ENCODE measurements at regions not wholly inside any gene's neighbourhood (a gene's known extent, or its start where the extent isn't known, plus 50 kb on each side); places are given as distances from the start of the nearest gene placed in this dataset.
"Not testable (repeated sequence)": the region's sequence is repeated elsewhere in the genome, so short reads cannot be mapped to it uniquely, and the experiment has no call there.

DNA sequence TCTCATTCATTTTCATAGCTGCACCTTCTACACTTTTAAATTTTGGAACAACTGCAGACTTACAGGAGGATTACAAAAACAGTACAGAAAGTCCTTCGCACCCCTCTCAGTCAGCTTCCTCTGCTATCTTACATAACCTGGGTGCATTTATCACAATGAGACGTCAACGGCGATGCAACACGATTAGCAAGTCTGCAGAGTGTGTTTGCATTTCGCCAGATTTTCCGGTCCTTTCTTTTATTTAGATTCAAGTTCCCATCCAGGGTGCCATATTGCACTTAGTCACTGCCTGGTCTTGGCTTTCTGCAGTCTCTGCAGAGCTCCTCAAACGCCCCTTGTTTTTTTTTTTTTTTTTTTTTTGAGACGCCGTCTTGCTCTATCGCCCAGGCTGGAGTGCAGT, 85.9 kb downstream of the ASMT start:
- no peak for DNase-seq

GRCh38 chrX:1701396-1701901, 86.6 kb downstream of the ASMT start:
- not testable (repeated sequence) for DNase-seq

DNA sequence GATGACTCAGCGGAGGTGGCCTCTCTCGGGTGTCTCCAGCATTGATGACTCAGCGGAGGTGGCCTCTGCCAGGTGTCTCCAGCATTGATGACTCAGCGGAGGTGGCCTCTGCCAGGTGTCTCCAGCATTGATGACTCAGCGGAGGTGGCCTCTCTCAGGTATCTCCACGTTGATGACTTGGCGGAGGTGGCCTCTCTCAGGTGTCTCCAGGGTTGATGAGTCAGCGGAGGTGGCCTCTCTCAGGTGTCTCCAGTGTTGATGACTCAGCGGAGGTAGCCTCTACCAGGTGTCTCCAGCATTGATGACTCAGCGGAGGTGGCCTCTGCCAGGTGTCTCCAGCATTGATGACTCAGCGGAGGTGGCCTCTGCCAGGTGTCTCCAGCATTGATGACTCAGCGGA, 87.3 kb downstream of the ASMT start:
- DNase-seq, result not testable (repeated sequence)

- not testable (repeated sequence) for DNase-seq
These were observed 87.7 kb downstream of the ASMT start for GRCh38 chrX:1702557-1702956.

- DNase-seq, result not testable (repeated sequence)
These were observed 94.4 kb downstream of the ASMT start for GRCh38 chrX:1709277-1709676.

GRCh38 chrX:1713296-1713695, 98.4 kb downstream of the ASMT start:
- DNase-seq, result no peak

GRCh38 chrX:1717373-1717772, 102.5 kb downstream of the ASMT start:
- no peak for DNase-seq

GRCh38 chrX:1719270-1719669, 104.4 kb downstream of the ASMT start:
- no peak for DNase-seq

DNA sequence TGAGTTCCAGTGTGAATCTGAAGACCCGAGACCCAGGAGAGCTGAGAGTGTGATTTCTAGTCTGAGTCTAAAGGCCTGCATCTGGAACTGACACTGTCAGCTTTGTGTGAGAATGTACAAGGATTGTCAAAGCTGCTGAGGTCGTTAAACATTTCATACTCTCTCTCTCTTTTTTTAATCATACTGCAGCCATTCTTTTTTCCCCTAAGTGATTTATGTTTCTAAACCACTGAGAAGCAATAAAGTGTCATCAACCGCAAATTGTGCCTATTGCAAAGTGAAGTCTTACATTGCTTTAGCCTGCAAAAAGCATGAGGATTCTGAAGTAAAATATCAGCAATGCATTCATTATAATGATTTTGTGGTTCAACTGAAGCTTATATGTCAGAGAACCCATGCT, 106.0 kb downstream of the ASMT start:
- DNase-seq, result no peak

DNA sequence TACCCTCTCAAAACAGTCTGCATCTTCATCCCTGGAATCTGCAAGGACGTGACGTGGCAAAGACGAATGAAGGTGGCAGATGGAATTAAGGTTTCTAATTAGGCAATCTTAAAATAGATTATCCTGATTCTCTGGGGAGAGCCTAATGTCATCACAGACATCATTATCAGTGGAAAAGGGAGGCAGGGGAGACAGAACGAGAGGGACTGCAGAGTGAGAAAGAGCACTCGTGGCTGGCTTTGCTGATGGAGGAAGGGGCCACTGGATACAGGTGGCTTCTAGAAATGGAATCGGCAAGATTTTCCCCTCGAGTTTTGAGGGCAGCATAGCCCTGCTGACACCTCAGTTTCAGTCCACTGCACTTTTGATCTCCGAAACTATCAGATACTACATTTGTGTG, 110.6 kb downstream of the ASMT start:
- no peak for DNase-seq

- no peak for DNase-seq
These were observed 112.7 kb downstream of the ASMT start for GRCh38 chrX:1727531-1728027.

GRCh38 chrX:1734806-1735205, 119.9 kb downstream of the ASMT start:
- no peak for DNase-seq

DNA sequence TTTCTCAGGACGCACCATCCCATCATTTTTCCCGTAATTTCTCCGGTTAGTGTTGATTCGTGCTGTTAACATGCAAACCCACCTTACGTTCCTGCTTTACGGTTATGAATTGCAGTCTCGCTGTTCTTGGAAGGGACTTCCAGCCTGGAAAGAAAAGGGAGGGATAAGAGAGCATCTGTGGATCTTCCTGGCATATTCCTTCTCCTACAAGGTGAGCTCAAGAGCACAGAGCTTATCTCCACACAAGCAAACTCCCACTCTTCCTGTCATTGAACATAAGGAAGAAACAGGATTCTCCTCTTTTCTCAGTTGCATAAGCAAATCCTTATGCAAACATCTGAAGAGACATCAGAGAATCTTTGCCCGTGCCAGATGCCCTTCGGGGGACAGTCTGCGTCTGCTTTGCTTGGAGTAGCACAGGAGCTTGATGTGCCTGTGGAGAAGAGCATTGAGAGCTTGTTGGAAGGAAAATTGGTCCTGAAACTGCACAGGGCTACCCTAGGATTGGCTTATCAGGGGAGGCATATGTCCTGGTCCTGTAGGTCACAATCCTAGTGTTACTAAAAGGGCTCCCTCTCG, 127.0 kb downstream of the ASMT start:
- DNase-seq, result no peak

DNA sequence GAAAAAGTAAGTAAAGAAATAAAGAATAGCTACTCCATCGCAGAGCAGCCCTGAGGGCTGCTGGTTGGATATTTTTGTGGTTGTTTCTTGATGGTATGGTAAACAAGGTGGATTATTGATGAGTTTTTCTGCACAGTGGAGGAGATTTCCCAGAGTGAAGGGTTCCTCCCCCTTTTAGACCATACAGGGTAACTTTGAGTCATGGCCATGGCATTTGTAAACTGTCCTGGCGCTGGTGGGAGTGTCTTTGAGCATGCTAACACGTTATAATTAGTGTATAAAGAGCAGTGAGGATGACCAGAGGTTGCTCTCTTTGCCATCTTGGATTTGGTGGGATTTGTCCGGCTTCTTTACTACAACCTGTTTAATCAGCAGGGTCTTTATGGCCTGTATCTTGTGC, 128.2 kb downstream of the ASMT start:
- no peak for DNase-seq

DNA sequence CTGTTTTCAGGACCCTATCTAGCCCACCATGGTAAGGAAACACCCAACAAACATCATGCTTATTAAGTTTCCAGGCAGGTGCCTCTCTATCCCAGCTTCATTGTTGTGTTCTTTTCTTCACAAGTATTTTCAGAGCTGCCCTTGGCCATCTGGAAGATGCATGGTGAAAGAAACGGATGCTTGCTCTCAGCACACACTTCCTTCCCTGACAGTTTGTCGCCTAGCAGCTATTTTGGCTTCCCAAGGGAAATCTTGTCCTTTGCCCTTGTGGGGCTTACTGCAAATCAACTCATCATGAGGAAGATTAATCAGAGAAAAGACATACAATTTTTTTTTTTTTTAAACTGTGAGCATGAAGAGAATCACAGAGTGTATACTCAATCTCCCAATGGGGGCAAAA, 128.8 kb downstream of the ASMT start:
- DNase-seq, result no peak

DNA sequence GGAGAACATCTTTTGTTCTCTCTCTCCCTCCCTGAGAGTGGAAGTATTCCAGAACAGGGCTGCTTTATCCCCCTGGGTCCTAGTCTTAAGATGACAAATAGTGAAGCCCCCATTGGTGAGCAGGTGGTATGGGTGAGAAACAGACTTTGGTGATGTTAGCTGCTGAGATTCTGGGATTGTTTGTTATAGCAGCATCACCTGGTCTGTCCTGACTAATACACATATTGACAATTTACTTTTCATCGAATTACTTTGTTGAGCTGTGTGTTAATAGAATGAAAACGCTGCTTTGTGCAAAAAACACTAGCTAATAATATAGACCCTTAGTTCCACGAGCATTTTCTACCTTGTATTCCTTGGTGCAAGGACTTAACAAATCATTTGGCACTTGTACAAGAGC, 133.5 kb downstream of the ASMT start:
- no peak for DNase-seq

- no peak for DNase-seq
These were observed 134.6 kb downstream of the ASMT start for GRCh38 chrX:1749499-1749898.

DNA sequence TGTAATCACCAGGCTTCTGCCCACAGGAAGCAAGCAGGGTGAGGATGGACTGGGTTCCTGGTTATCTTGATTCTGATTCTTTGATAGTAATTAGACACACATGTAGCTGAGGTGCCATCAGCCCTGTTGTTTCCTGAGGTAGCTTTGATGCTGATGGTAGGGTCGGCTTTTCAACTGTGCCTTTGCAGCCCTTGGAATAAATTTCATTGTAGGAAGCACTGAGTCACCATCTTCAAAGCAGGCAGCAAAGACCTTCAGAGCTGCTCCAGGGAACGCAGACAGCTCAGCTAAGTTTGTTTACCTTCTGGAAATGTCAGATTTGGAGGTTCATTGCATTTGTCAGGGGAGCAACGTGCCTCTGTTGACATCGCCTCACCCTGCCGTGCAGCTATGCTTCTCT, 135.4 kb downstream of the ASMT start:
- no peak for DNase-seq

DNA sequence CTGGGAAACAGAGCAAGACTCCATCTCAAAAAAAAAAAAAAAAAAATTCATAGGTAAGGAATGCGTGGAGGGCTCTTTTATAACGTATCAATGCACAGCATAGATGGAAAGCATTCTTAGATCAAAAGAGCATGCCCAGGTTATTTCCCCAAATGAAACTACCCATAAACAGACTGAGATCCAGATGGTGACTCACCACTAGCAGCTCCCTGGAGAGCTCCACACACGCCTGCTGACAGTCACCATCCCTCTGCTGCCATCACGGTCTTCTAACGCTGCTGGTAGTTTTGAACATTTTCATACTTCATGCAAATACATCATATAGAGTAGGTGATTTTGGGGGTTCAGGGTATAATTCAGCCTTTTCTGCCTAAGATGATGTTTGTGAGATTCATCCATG, 136.9 kb downstream of the ASMT start:
- no peak for DNase-seq

GRCh38 chrX:1752799-1753198, 137.9 kb downstream of the ASMT start:
- DNase-seq, result not testable (repeated sequence)

DNA sequence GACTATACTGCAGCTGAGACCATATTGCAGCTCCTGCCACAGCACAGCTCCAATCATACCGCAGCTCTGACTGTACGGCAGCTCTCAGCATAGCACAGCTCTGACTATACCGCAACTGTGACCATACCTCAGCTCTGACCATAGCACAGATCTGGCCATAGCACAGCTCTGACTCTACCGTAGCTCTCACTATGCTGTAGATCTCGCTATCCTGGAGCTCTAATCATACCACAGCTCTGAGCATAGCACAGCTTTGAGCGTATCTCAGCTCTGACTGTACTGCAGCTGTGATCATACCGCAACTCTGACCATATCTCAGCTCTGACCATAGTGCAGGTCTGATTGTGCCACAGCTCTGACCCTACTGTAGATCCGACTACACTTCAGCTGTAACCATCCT, 139.2 kb downstream of the ASMT start:
- no peak for DNase-seq

- DNase-seq, result no peak
These were observed 148.4 kb downstream of the ASMT start for GRCh38 chrX:1763294-1763693.

GRCh38 chrX:1764883-1765364, 150.1 kb downstream of the ASMT start:
- DNase-seq, result not testable (repeated sequence)

DNA sequence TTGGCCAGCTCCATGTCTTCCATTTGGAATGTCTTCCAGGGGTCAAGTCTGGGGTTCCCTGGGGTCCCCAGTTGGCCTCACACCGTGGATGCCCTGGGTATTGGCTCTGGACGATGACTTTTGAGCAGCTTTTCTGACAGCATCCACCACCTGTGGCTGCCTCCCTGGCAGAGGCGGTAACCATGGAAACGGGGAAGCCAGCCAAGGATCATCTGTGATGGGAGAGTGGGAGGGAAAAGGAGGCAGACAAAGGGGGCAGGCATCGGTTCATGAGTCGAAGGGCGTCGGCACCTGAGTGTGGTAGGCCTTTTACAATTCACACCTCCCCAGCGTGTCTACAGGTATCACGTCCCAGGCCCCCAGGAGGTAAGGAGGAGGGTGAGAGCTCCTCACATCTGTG, 152.2 kb downstream of the ASMT start:
- DNase-seq, result peak; percentile 63

DNA sequence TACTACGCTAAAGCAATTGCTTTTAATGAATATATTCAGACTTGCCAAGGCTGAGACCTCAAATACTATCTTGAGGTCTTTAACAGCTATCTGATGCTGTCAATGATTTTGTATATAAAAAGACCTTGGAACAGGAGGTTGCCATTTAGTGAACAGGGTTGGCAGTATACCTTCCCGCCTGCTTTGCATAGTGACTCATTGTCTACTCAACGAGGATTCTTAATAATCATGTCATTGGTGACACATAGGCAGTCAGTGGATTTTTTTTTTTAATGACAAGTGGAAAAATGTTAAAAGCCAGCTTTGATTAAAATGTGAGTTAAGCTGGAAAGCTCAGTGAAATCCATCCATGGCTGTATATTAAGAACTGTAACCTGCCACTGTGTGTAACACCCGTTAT, 164.0 kb downstream of the ASMT start:
- DNase-seq, result no peak
